Ectodermal cell (in vitro differentiated cells): ENCODE measurements at regions not wholly inside any gene's neighbourhood (a gene's known extent, or its start where the extent isn't known, plus 50 kb on each side); places are given as distances from the start of the nearest gene placed in this dataset.

Experiments
- H3K27ac ChIP-seq: 2 replicates; pipeline ENCODE4 v1.7.0; 2013; ENCODE audit warnings: mild to moderate bottlenecking, low read depth, low read length; ENCODE audit not compliant: insufficient read depth, poor library complexity, severe bottlenecking
- H3K27me3 ChIP-seq: 2 replicates; pipeline ENCODE4 v1.7.0; 2013; ENCODE audit warnings: mild to moderate bottlenecking, low read length; ENCODE audit not compliant: insufficient read depth, control insufficient read depth, poor library complexity, severe bottlenecking
- H3K36me3 ChIP-seq: one replicate; pipeline ENCODE4 v1.7.0; 2013; ENCODE audit warnings: low read length; ENCODE audit not compliant: control insufficient read depth, insufficient read depth
- H3K4me1 ChIP-seq: one replicate; pipeline ENCODE4 v1.7.0; 2013; ENCODE audit warnings: low read length; ENCODE audit not compliant: control insufficient read depth, insufficient read depth
- H3K4me3 ChIP-seq: 2 replicates; pipeline ENCODE4 v1.7.0; 2013; ENCODE audit warnings: low read depth, low read length, control low read depth; ENCODE audit not compliant: insufficient read depth
- H3K9me3 ChIP-seq: 2 replicates; pipeline ENCODE4 v1.7.0; 2013; ENCODE audit warnings: mild to moderate bottlenecking, low read length, moderate library complexity; ENCODE audit not compliant: control insufficient read depth
- WGBS, 2 experiments: methylation state at CpG; one replicate each; pipeline ENCODE4 v1.1.7; 2013; ENCODE audit warnings: missing lambda C conversion rate in 2 of 2; 5-methylcytosine and 5-hydroxymethylcytosine counted together

- no peaks in the 10 kb centered on the region for H3K36me3 ChIP-seq
- H3K27ac ChIP-seq: no peak overlapping the region
- H3K27me3 ChIP-seq: no peaks in the 10 kb centered on the region
- no peaks in the 10 kb centered on the region for H3K4me1 ChIP-seq
- H3K4me3 ChIP-seq: no peak overlapping the region
- no peaks in the 10 kb centered on the region for H3K9me3 ChIP-seq
Observed at GRCh38 chr13:76758257-76758656, 127.9 kb downstream of the KCTD12 start.

GRCh38 chr13:76756451-76756850, 129.8 kb downstream of the KCTD12 start:
- no peaks in the 10 kb centered on the region for H3K27me3 ChIP-seq
- H3K9me3 ChIP-seq: no peaks in the 10 kb centered on the region
- 78 to 96% methylated on average over 2 of the region's 2 CpGs for WGBS, 2 experiments
- H3K36me3 ChIP-seq: no peaks in the 10 kb centered on the region
- H3K4me3 ChIP-seq: no peak overlapping the region
- H3K27ac ChIP-seq: no peak overlapping the region
- no peaks in the 10 kb centered on the region for H3K4me1 ChIP-seq

- Histone ChIP-seq H3K4me1 (no peaks in the 10 kb centered on the region), H3K27ac (no peak overlapping the region), H3K4me3 (no peak overlapping the region), H3K36me3 (no peaks in the 10 kb centered on the region), H3K9me3 (no peaks in the 10 kb centered on the region), H3K27me3 (no peaks in the 10 kb centered on the region)
- 88 to 89% methylated on average over 4 of the region's 4 CpGs for WGBS, 2 experiments
Observed at GRCh38 chr13:76754414-76754813, 131.8 kb downstream of the KCTD12 start.

GRCh38 chr13:76751278-76751677, 134.9 kb downstream of the KCTD12 start:
- 93 to 97% methylated on average over 3 of the region's 3 CpGs for WGBS, 2 experiments

GRCh38 chr13:76750126-76750525, 136.1 kb downstream of the KCTD12 start:
- no peak overlapping the region for H3K4me3 ChIP-seq
- no peaks in the 10 kb centered on the region for H3K4me1 ChIP-seq
- H3K36me3 ChIP-seq: no peaks in the 10 kb centered on the region
- H3K27ac ChIP-seq: no peak overlapping the region
- no peaks in the 10 kb centered on the region for H3K27me3 ChIP-seq
- no peaks in the 10 kb centered on the region for H3K9me3 ChIP-seq

More at GRCh38 chr13:76751278-76751677, 134.9 kb downstream of the KCTD12 start:
- Histone ChIP-seq H3K4me3 (no peak overlapping the region), H3K4me1 (no peaks in the 10 kb centered on the region), H3K27me3 (no peaks in the 10 kb centered on the region), H3K36me3 (no peaks in the 10 kb centered on the region), H3K9me3 (no peaks in the 10 kb centered on the region), H3K27ac (no peak overlapping the region)

- H3K36me3 ChIP-seq: no peaks in the 10 kb centered on the region
- 67 to 78% methylated on average over 3 of the region's 3 CpGs for WGBS, 2 experiments
- H3K4me1 ChIP-seq: no peaks in the 10 kb centered on the region
Observed at GRCh38 chr13:76745261-76746200, 140.7 kb downstream of the KCTD12 start.

GRCh38 chr13:76741624-76742023, 144.6 kb downstream of the KCTD12 start:
- 86 to 94% methylated on average over 1 of the region's 1 CpG for WGBS, 2 experiments

More at GRCh38 chr13:76745261-76746200, 140.7 kb downstream of the KCTD12 start:
- Histone ChIP-seq H3K27me3 (no peaks in the 10 kb centered on the region), H3K27ac (no peak overlapping the region), H3K9me3 (no peaks in the 10 kb centered on the region), H3K4me3 (no peak overlapping the region)

GRCh38 chr13:76741046-76741445, 145.2 kb downstream of the KCTD12 start:
- H3K4me3 ChIP-seq: no peak overlapping the region
- H3K9me3 ChIP-seq: no peaks in the 10 kb centered on the region
- H3K36me3 ChIP-seq: no peaks in the 10 kb centered on the region
- no peak overlapping the region for H3K27ac ChIP-seq
- 96 to 100% methylated on average over 1 of the region's 1 CpG for WGBS, 2 experiments
- H3K4me1 ChIP-seq: no peaks in the 10 kb centered on the region
- no peaks in the 10 kb centered on the region for H3K27me3 ChIP-seq

More at GRCh38 chr13:76741624-76742023, 144.6 kb downstream of the KCTD12 start:
- H3K4me1 ChIP-seq: no peaks in the 10 kb centered on the region
- H3K9me3 ChIP-seq: no peaks in the 10 kb centered on the region
- H3K4me3 ChIP-seq: no peak overlapping the region
- no peak overlapping the region for H3K27ac ChIP-seq
- no peaks in the 10 kb centered on the region for H3K27me3 ChIP-seq
- H3K36me3 ChIP-seq: no peaks in the 10 kb centered on the region

GRCh38 chr13:76738616-76739015, 147.6 kb downstream of the KCTD12 start:
- 90 to 100% methylated on average over 2 to 3 of the region's 3 CpGs for WGBS, 2 experiments
- no peaks in the 10 kb centered on the region for H3K27me3 ChIP-seq
- H3K36me3 ChIP-seq: no peaks in the 10 kb centered on the region
- H3K9me3 ChIP-seq: no peaks in the 10 kb centered on the region
- no peak overlapping the region for H3K4me3 ChIP-seq
- no peak overlapping the region for H3K27ac ChIP-seq
- H3K4me1 ChIP-seq: no peaks in the 10 kb centered on the region

- Histone ChIP-seq H3K4me3 (no peak overlapping the region), H3K4me1 (no peaks in the 10 kb centered on the region), H3K27ac (no peak overlapping the region), H3K27me3 (no peaks in the 10 kb centered on the region), H3K36me3 (no peaks in the 10 kb centered on the region), H3K9me3 (no peaks in the 10 kb centered on the region)
- 97% methylated on average over 3 of the region's 3 CpGs for WGBS, 2 experiments
Observed at GRCh38 chr13:76737526-76737925, 148.7 kb downstream of the KCTD12 start.
